Epithelial cell of proximal tubule (primary cell): ENCODE measurements at regions not wholly inside any gene's neighbourhood (a gene's known extent, or its start where the extent isn't known, plus 50 kb on each side); places are given as distances from the start of the nearest gene placed in this dataset.
A peak's percentile ranks its signal among the peaks of the same experiment; 100 is the strongest.

Experiments used
- DNase-seq: peaks from one replicate; pipeline ENCODE4 v3.0.0-alpha.2; 2011; ENCODE audit warnings: low read depth
- H3K4me3 ChIP-seq: 2 replicates; pipeline ENCODE4 v1.5.1; 2011; ENCODE audit warnings: low read depth, mild to moderate bottlenecking, low read length
- TF ChIP-seq, protein P1 (sequence below): conservative IDR thresholded peaks from 2 replicates; pipeline ENCODE4 v1.5.1; 2012; ENCODE audit warnings: low read depth, mild to moderate bottlenecking, low read length

DNA sequence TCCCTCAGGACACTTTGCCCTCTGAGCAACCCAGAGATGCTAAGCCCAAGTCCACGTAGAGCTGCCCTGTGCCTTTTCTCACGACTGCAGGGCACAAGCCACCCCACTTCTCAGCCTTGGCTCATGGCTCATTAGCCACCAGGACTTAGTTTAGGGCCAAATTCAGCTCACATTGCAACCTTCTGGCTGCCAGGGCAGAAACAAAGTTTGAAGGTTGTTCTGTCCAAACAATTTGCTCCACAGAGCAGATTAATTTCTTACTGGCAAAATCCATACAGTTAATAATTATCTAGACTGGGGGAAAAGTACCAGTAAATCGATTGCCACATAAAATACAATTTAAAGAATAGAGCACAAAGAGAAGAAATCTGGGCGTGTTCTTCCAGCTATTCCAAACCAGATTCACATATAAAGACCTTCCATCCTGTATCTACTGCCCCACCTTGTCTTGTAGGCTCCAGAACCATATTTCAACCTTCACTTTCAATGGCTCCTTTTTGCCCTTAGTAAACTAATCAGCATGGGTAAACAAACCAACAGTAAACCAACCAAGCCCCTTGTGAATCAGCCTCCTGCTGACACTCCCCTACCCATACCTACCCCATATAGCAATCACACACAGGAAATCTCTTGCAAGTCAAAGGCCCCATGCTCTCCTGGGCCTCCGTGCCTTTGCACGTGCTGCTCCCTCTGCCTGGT, 101.9 kb downstream of the QRSL1 start:
- TF ChIP-seq, protein P1, sequence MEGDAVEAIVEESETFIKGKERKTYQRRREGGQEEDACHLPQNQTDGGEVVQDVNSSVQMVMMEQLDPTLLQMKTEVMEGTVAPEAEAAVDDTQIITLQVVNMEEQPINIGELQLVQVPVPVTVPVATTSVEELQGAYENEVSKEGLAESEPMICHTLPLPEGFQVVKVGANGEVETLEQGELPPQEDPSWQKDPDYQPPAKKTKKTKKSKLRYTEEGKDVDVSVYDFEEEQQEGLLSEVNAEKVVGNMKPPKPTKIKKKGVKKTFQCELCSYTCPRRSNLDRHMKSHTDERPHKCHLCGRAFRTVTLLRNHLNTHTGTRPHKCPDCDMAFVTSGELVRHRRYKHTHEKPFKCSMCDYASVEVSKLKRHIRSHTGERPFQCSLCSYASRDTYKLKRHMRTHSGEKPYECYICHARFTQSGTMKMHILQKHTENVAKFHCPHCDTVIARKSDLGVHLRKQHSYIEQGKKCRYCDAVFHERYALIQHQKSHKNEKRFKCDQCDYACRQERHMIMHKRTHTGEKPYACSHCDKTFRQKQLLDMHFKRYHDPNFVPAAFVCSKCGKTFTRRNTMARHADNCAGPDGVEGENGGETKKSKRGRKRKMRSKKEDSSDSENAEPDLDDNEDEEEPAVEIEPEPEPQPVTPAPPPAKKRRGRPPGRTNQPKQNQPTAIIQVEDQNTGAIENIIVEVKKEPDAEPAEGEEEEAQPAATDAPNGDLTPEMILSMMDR = no peak
- DNase-seq = peak; percentile 90
- H3K4me3 ChIP-seq = no peak overlapping the region

DNA sequence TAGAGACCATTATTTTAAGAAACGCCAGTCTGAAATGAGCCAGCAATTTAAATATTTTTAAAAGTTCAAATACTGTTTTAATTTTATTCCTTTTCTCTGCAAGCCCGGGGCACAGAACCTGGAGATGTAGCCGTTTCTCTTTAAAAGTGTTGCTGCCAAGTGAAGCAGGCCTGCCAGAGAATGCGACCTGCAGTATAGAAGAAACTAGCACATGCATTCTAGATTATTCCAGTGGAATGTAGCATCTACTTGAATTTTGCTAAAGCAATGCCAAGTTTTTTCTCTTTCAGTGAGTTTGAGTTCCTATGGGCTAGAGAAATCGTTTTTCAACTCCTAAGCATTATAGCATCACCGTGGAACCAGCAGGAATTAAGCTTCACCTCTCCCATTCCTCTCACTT, 101.3 kb downstream of the QRSL1 start:
- TF ChIP-seq, protein P1 = no peak
- H3K4me3 ChIP-seq = no peak overlapping the region
- no peak for DNase-seq

DNA sequence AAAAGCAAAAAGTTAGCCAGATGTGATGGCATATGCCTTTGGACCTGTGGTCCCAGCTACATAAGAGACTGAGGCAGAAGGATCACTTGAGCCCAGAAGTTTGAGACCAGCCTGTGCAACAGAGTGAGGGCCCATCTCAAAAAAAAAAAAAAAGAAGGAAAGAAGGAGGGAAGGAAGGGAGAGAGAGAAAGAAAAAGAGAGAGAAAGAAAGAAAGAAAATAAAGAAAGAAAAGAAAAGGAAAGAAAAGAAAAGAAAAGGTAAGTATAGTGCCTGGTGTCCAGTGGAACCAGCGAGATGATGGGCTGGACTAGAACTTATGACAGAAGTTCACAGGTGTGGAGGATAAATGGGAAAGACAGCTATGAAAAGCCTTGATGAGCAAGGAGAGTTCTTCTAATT, 100.9 kb downstream of the QRSL1 start:
- no peak overlapping the region for H3K4me3 ChIP-seq
- TF ChIP-seq, protein P1 = no peak
- no peak for DNase-seq

DNA sequence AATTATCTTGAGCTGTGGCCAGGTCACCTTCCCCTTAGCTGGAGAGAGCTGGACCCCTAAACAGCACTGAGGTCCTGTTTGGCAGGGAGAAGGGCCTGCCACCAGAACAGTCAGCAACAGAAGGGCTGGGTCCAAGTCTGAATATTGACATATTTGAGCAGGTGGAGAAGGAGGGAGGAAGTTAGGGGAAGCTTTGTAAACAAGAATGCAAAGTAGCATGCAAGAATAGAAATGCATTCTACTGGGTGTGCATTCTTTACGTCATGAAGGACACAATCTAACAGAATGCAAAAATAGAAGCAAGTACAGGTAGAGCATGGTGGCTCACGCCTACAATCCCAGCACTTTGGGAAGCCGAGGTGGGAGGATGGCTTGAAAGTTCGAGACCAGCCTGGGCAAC, 100.5 kb downstream of the QRSL1 start:
- no peak for DNase-seq
- no peak overlapping the region for H3K4me3 ChIP-seq
- TF ChIP-seq, protein P1 = no peak

DNA sequence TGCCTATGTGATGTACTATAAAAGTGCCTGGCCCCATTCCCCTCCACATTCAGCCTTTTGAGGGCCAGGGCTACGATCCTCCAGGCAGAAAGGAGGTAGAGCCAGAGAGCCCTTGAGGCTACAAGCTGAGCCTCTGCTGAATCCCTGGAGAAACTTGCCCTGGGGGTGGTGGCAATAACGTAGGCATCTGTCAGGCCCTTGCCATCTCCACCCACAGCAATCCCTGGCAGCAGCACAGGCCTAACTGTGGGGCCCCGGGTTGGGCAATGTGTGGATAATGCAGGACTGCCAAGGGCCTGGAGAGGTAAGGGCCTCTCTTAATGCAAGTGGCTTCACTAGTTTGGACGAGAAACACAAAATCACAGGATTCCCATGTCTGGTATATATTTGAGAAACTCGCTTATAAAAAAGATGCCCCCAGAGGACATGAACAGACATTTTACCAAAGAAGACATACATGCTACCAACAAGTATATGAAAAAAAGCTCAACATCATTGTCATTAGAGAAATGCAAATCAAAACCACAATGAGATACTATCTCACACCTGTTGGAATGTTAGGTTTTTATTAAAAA, 99.0 kb downstream of the QRSL1 start:
- TF ChIP-seq, protein P1 = no peak
- no peak overlapping the region for H3K4me3 ChIP-seq
- DNase-seq = no peak

DNA sequence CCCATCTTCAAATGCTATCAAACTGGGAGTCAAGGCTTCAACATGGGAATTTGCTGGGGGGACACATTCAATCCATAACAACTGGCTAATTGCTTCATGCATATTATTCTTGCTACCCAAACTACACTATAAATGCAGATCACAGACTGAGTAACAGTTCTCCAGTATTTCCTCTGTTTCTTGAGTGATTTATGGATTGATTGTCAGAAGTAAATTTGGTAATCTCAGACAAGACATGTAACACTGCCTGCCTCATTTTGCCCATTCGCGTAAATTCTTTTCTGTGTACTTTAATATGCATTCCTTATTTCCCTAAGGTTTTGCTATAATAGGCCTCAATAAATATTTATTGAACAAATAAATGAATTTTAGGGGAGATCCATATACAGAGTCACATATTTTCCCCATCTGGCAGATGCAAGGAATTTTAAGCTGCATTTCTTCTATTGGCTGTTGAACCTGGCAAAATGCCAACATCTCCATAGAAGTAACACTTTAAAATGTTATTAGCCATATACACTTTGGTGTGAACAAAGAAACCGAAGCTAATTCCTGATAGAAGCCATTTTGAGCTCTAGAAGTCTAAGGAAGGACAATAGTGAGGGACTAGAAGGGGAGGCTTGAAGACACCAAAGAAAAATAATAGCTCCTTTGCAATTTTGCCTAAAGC, 98.2 kb downstream of the QRSL1 start:
- H3K4me3 ChIP-seq = no peak overlapping the region

More for the DNA sequence above, 98.2 kb downstream of the QRSL1 start:
- TF ChIP-seq, protein P1 = no peak
- no peak for DNase-seq
